Panc1 (cell line): ENCODE measurements at regions not wholly inside any gene's neighbourhood (a gene's known extent, or its start where the extent isn't known, plus 50 kb on each side); places are given as distances from the start of the nearest gene placed in this dataset.

ENCODE experiments used
- CTCF ChIP-seq: fragments of 450-650 bp; IDR thresholded peaks from 2 replicates; pipeline ENCODE4 v1.5.1; 2017; ENCODE audit warnings: mild to moderate bottlenecking
- POLR2AphosphoS5 ChIP-seq: IDR thresholded peaks from 2 replicates; pipeline ENCODE4 v1.6.1; 2012; ENCODE audit warnings: mild to moderate bottlenecking, low read depth, low read length, moderate library complexity

DNA sequence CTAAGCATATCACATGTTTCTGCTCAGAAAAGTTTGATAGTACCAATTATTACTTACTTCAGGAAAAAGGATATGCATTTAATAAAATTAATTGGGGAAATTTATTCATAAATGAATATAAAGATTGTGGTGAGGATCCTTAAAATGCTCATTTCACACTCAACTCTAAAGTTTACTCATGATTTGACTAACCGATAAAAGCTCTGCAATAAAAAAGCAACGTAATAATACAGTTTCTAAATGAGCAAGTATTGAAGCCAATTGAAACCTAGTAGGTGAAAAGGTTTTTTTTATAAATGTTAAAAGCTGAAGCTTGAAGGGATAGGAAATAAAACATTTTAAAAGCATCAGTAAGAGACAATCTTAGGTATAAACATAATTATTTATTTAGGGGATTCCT, 308.3 kb upstream of the STEAP1 start:
- TF ChIP-seq CTCF (no peak), POLR2AphosphoS5 (no peak)
